ENCODE measurements at regions not wholly inside any gene's neighbourhood (a gene's known extent, or its start where the extent isn't known, plus 50 kb on each side); places are given as distances from the start of the nearest gene placed in this dataset.

GRCh38 chr6:144510859-144511258 lies 225.7 kb downstream of the UTRN start:
- TF ChIP-seq YY1 (IDR thresholded peaks at IDR 0.05; ENCODE audit: insufficient read depth, insufficient read length) = no peak
- no peak for TF ChIP-seq SUZ12 (IDR thresholded peaks at IDR 0.05; ENCODE audit: extremely low read depth, insufficient read depth, insufficient read length)
- no peak for TF ChIP-seq ZNF274 (IDR thresholded peaks at IDR 0.05; ENCODE audit: low read depth, low read length)

Data from NT2/D1 (cell line).